Transverse colon (tissue), 4 donors: ENCODE measurements at regions not wholly inside any gene's neighbourhood (a gene's known extent, or its start where the extent isn't known, plus 50 kb on each side); places are given as distances from the start of the nearest gene placed in this dataset.

ENCODE experiments used
- EP300 ChIP-seq: sonication (generic); formaldehyde crosslinking; IDR thresholded peaks from one replicate; pipeline ENCODE4 v1.6.1; 2017; ENCODE audit warnings: antibody characterized with exemption, low read depth
- POLR2AphosphoS5 ChIP-seq, 3 donors: sonication (generic); formaldehyde crosslinking; IDR thresholded peaks; one replicate each; pipeline ENCODE4 v1.6.1; 2016; ENCODE audit warnings: antibody characterized with exemption in 3 of 3
- TF ChIP-seq, protein P1 (sequence below), 5 experiments: fragments of 200-600 bp in 3 of 5; fragments of 450-650 bp in 2 of 5; sonication (generic) in 3 of 5; IDR thresholded peaks; 1 replicate in 2 of 5; 2 replicates in 3 of 5; pipeline ENCODE4 v1.5.1; 2016 to 2017; ENCODE audit warnings: antibody characterized with exemption in 5 of 5, inconsistent platforms in 3 of 5, mild to moderate bottlenecking in 2 of 5, moderate library complexity in 1 of 5

DNA sequence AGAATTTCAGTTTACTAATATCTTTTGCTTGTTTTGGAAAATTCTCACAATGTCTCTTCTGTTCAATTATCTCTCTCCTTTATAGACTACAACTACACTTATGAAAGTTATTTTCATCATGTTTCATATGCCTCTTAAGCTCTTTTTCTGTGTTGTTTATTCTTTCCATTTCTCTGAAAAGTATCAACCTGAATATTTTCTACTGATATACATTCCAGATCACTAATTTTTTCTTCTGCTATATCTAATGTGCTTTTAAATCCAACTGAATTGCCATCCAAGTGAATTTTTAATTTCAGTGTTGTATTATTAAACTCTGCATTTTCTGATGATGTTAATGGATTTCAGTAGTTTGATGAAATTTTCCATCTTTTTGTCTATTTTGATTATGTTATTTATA is 301.3 kb downstream of the HRH4 start:
- TF ChIP-seq, protein P1, sequence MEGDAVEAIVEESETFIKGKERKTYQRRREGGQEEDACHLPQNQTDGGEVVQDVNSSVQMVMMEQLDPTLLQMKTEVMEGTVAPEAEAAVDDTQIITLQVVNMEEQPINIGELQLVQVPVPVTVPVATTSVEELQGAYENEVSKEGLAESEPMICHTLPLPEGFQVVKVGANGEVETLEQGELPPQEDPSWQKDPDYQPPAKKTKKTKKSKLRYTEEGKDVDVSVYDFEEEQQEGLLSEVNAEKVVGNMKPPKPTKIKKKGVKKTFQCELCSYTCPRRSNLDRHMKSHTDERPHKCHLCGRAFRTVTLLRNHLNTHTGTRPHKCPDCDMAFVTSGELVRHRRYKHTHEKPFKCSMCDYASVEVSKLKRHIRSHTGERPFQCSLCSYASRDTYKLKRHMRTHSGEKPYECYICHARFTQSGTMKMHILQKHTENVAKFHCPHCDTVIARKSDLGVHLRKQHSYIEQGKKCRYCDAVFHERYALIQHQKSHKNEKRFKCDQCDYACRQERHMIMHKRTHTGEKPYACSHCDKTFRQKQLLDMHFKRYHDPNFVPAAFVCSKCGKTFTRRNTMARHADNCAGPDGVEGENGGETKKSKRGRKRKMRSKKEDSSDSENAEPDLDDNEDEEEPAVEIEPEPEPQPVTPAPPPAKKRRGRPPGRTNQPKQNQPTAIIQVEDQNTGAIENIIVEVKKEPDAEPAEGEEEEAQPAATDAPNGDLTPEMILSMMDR (IDR thresholded peaks at IDR 0.05) = no peak
- TF ChIP-seq POLR2AphosphoS5 (IDR thresholded peaks at IDR 0.05) (no peak), EP300 (no peak)
